OCI-LY3 (cell line): ENCODE measurements at regions not wholly inside any gene's neighbourhood (a gene's known extent, or its start where the extent isn't known, plus 50 kb on each side); places are given as distances from the start of the nearest gene placed in this dataset.

ENCODE experiments used
- H2AFZ ChIP-seq: fragments of 200-600, 300-600 bp; shearing (Covaris generic); 2 replicates; pipeline ENCODE4 v1.6.0; 2014; ENCODE audit warnings: antibody characterized with exemption, low read depth, low read length
- H3K27ac ChIP-seq: fragments of 200-600, 300-600 bp; sonication (generic); 2 replicates; pipeline ENCODE4 v1.5.1; 2014; ENCODE audit warnings: mild to moderate bottlenecking, low read length, moderate library complexity, mixed read lengths
- H3K27me3 ChIP-seq: fragments of 200-600, 300-600 bp; sonication (generic); 2 replicates; pipeline ENCODE4 v1.6.1; 2014; ENCODE audit warnings: low read depth, low read length, mixed read lengths
- H3K36me3 ChIP-seq: fragments of 200-600, 300-600 bp; sonication (generic); replicated peaks from 2 replicates; pipeline ENCODE3; 2014; ENCODE audit warnings: low read depth, low read length, mixed read lengths
- H3K4me1 ChIP-seq: fragments of 300-600, 200-600 bp; sonication (generic); 2 replicates; pipeline ENCODE4 v1.6.1; 2014; ENCODE audit warnings: low read length, mixed read lengths
- H3K4me2 ChIP-seq: fragments of 200-600, 300-600 bp; sonication (generic); 2 replicates; pipeline ENCODE4 v1.6.1; 2014; ENCODE audit warnings: low read length, mixed read lengths
- H3K4me3 ChIP-seq: fragments of 300-600, 200-600 bp; sonication (generic); 2 replicates; pipeline ENCODE4 v1.5.1; 2014; ENCODE audit warnings: antibody characterized with exemption, mild to moderate bottlenecking, low read length, moderate library complexity
- H3K79me2 ChIP-seq: fragments of 300-600, 200-600 bp; shearing (Covaris generic); 2 replicates; pipeline ENCODE4 v1.6.1; 2014; ENCODE audit warnings: mild to moderate bottlenecking, low read length, mixed read lengths
- H3K9ac ChIP-seq: fragments of 300-600, 200-600 bp; shearing (Covaris generic); 2 replicates; pipeline ENCODE4 v1.6.0; 2014; ENCODE audit warnings: mild to moderate bottlenecking, low read length, moderate library complexity
- H3K9me3 ChIP-seq: fragments of 200-600, 300-600 bp; shearing (Covaris generic); 2 replicates; pipeline ENCODE4 v1.6.1; 2014; ENCODE audit warnings: low read length, mixed read lengths; ENCODE audit not compliant: insufficient read depth
- H4K20me1 ChIP-seq: fragments of 200-600, 300-600 bp; sonication (generic); 2 replicates; pipeline ENCODE4 v1.6.1; 2016; ENCODE audit warnings: low read length, mixed read lengths; ENCODE audit not compliant: insufficient read depth
- CTCF ChIP-seq: fragments of 200-600, 300-600 bp; sonication (generic); IDR thresholded peaks from 2 replicates; pipeline ENCODE4 v1.5.1; 2014; ENCODE audit warnings: antibody characterized with exemption, low read length, low read depth
- EZH2phosphoT487 ChIP-seq: fragments of 200-600 bp; shearing (Covaris generic); IDR thresholded peaks from 2 replicates; pipeline ENCODE4 v1.6.1; 2018; ENCODE audit warnings: antibody characterized with exemption, mixed run types, low read depth

GRCh38 chr16:76941113-76941512, 249.9 kb upstream of the MON1B start:
- H3K36me3 ChIP-seq, result peaks cover 9% of the 10 kb centered on the region
- H3K4me3 ChIP-seq, result no peak overlapping the region
- no peak overlapping the region for H3K4me2 ChIP-seq
- TF ChIP-seq CTCF (no peak), EZH2phosphoT487 (no peak)
- peaks cover 4% of the 10 kb centered on the region; the same call in 1 of the 2 replicates for H3K9me3 ChIP-seq
- H4K20me1 ChIP-seq, result no peaks in the 10 kb centered on the region; the same call in 1 of the 2 replicates
- no peak overlapping the region for H3K9ac ChIP-seq
- no peaks in the 10 kb centered on the region for H3K4me1 ChIP-seq
- no peak overlapping the region for H2AFZ ChIP-seq
- H3K79me2 ChIP-seq, result no peaks in the 10 kb centered on the region
- no peaks in the 10 kb centered on the region for H3K27me3 ChIP-seq
- H3K27ac ChIP-seq, result no peak overlapping the region

GRCh38 chr16:76942089-76942488, 248.9 kb upstream of the MON1B start:
- TF ChIP-seq EZH2phosphoT487 (no peak), CTCF (no peak)
- Histone ChIP-seq H3K4me1 (peaks cover 7% of the 10 kb centered on the region), H3K4me3 (no peak overlapping the region)

GRCh38 chr16:76943921-76944320, 247.1 kb upstream of the MON1B start:
- Histone ChIP-seq H3K27ac (no peak overlapping the region), H3K9ac (no peak overlapping the region), H4K20me1 (no peaks in the 10 kb centered on the region), H3K4me3 (no peak overlapping the region), H3K36me3 (peaks cover 21% of the 10 kb centered on the region), H3K79me2 (no peaks in the 10 kb centered on the region), H3K4me2 (no peak overlapping the region), H2AFZ (no peak overlapping the region), H3K4me1 (peaks cover 11% of the 10 kb centered on the region), H3K9me3 (peaks cover 11% of the 10 kb centered on the region; the same call in 1 of the 2 replicates), H3K27me3 (no peaks in the 10 kb centered on the region)
- TF ChIP-seq CTCF (no peak), EZH2phosphoT487 (no peak)

More at GRCh38 chr16:76942089-76942488, 248.9 kb upstream of the MON1B start:
- Histone ChIP-seq H3K79me2 (no peaks in the 10 kb centered on the region), H3K27ac (no peak overlapping the region), H3K9me3 (peaks cover 11% of the 10 kb centered on the region; the same call in 1 of the 2 replicates), H3K4me2 (no peak overlapping the region), H3K36me3 (peaks cover 16% of the 10 kb centered on the region), H3K9ac (no peak overlapping the region), H4K20me1 (no peaks in the 10 kb centered on the region; the same call in 1 of the 2 replicates), H2AFZ (no peak overlapping the region), H3K27me3 (no peaks in the 10 kb centered on the region)

- Histone ChIP-seq H3K4me3 (no peak overlapping the region), H3K9me3 (peaks cover 11% of the 10 kb centered on the region; the same call in 1 of the 2 replicates), H3K4me2 (peak overlapping the region; percentile 9), H3K9ac (no peak overlapping the region), H3K4me1 (peaks cover 11% of the 10 kb centered on the region), H2AFZ (no peak overlapping the region), H3K36me3 (peaks cover 21% of the 10 kb centered on the region), H3K79me2 (no peaks in the 10 kb centered on the region), H3K27ac (no peak overlapping the region), H3K27me3 (no peaks in the 10 kb centered on the region), H4K20me1 (no peaks in the 10 kb centered on the region)
- TF ChIP-seq EZH2phosphoT487 (no peak), CTCF (no peak)
Observed at GRCh38 chr16:76946879-76947278, 244.1 kb upstream of the MON1B start.
